ENCODE measurements at regions not wholly inside any gene's neighbourhood (a gene's known extent, or its start where the extent isn't known, plus 50 kb on each side); places are given as distances from the start of the nearest gene placed in this dataset.

DNA sequence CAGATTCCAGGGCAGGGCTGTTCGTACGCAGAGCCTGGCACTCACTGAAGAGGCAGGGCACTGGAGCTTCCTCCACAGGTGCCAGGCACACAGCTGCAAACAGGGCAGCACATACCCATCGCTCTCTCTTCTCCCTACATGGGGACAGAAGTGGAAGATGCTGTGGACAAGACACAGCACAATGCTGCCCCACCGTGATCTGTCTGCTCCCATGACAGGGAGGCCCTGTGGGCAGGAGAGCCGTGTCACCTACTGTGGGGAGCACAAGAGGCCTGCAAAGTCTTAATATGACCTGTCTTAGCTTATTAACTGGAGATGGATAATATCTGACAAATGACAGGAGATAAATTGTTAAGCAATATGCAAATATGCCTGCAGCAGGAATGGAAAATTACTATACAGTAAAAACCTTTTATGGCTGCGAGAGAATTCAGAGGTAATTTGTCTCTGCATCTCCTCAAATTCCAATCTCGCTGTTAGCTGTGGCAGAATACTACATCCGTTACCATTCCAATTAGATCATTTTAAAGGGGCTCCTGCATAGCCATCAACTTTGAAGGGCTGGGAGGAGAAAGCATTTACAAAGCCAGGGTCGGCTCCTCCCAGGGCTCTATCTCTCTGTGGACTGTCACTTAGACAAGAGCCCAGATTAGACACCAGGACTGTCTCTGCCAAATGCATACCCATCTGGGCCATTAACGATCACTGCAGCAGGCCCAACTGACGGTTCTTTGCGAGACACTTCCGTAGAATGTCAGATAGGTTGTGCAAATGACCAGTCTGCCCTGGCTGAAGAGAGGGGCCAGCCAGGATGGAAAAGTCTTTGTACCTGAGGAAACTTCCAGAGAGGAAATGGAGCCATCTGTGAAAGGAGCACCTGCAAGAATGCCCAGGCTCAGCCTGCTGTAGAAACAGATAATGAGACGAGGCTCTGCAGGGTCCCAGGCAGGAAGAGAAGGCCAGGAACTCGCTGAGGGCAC, 90.7 kb upstream of the FSTL4 start:
- TF ChIP-seq POLR2A (IDR thresholded peaks at IDR 0.05) = no peak
- TF ChIP-seq, protein P1, sequence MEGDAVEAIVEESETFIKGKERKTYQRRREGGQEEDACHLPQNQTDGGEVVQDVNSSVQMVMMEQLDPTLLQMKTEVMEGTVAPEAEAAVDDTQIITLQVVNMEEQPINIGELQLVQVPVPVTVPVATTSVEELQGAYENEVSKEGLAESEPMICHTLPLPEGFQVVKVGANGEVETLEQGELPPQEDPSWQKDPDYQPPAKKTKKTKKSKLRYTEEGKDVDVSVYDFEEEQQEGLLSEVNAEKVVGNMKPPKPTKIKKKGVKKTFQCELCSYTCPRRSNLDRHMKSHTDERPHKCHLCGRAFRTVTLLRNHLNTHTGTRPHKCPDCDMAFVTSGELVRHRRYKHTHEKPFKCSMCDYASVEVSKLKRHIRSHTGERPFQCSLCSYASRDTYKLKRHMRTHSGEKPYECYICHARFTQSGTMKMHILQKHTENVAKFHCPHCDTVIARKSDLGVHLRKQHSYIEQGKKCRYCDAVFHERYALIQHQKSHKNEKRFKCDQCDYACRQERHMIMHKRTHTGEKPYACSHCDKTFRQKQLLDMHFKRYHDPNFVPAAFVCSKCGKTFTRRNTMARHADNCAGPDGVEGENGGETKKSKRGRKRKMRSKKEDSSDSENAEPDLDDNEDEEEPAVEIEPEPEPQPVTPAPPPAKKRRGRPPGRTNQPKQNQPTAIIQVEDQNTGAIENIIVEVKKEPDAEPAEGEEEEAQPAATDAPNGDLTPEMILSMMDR (IDR thresholded peaks at IDR 0.05) = no peak
- Histone ChIP-seq H3K27me3 (no peaks in the 10 kb centered on the region), H3K36me3 (no peaks in the 10 kb centered on the region), H3K4me3 (replicated peaks in 1 of 3) (no peak overlapping the region), H3K4me1 (no peaks in the 10 kb centered on the region), H3K9me3 (no peaks in the 10 kb centered on the region), H3K27ac (no peak overlapping the region)
- WGBS, 2 donors = 91 to 92% methylated on average over 15 of the region's 15 CpGs
- no peak for DNase-seq
- intact Hi-C loops (cut with DNase I) = no loop called here

DNA sequence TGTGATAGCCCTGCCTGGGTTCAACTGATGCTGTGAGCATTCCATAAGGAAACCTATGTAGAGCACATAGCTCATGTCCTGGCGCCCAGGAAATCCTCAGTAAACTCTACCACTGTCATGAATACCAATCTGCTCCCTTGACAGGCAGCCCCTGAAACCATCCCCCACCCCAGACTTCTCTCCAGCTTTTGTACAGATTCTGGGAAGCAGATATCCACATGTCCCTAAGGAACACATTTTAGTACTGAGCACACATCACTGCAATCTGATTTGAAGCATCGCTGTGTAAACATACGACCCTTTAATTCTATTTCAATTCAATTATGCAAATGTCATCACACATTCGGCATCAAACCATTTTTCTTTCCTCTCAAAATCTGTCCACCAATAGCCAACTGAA, 89.5 kb upstream of the FSTL4 start:
- DNase-seq = no peak
- WGBS, 2 donors = 91 to 93% methylated on average over 4 of the region's 4 CpGs
- Histone ChIP-seq H3K27me3 (no peaks in the 10 kb centered on the region), H3K4me3 (replicated peaks in 1 of 3) (no peak overlapping the region), H3K4me1 (no peaks in the 10 kb centered on the region), H3K9me3 (no peaks in the 10 kb centered on the region), H3K36me3 (no peaks in the 10 kb centered on the region), H3K27ac (no peak overlapping the region)
- intact Hi-C loops (cut with DNase I) = no loop called here
- TF ChIP-seq, protein P1 (IDR thresholded peaks at IDR 0.05) = no peak
- no peak for TF ChIP-seq POLR2A (IDR thresholded peaks at IDR 0.05)

DNA sequence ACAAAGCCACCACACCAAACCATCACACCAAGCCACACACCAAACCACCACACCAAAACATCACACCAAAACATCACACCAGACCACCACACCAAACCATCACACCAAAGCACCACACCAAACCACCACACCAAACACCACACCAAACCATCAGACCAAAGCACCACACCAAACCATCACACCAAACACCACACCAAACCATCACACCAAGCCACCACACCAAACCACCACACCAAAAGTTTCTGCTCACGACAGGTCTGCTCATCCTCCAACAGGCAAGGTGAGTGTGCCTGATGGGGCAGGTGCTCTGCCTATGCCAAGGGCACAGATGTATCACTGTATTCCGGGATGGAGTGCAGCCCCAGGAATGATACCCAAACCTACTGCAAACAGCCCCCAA, 87.9 kb upstream of the FSTL4 start:
- no peak for DNase-seq
- no peaks in the 10 kb centered on the region for H3K27me3 ChIP-seq
- 93 to 97% methylated on average over 2 of the region's 2 CpGs for WGBS, 2 donors
- TF ChIP-seq, protein P1 (IDR thresholded peaks at IDR 0.05) = no peak
- TF ChIP-seq POLR2A (IDR thresholded peaks at IDR 0.05) = no peak
- H3K4me3 ChIP-seq (replicated peaks in 1 of 3) = no peak overlapping the region
- no peaks in the 10 kb centered on the region for H3K9me3 ChIP-seq
- intact Hi-C loops (cut with DNase I) = no loop called here
- no peaks in the 10 kb centered on the region for H3K36me3 ChIP-seq
- H3K4me1 ChIP-seq = no peaks in the 10 kb centered on the region
- no peak overlapping the region for H3K27ac ChIP-seq

DNA sequence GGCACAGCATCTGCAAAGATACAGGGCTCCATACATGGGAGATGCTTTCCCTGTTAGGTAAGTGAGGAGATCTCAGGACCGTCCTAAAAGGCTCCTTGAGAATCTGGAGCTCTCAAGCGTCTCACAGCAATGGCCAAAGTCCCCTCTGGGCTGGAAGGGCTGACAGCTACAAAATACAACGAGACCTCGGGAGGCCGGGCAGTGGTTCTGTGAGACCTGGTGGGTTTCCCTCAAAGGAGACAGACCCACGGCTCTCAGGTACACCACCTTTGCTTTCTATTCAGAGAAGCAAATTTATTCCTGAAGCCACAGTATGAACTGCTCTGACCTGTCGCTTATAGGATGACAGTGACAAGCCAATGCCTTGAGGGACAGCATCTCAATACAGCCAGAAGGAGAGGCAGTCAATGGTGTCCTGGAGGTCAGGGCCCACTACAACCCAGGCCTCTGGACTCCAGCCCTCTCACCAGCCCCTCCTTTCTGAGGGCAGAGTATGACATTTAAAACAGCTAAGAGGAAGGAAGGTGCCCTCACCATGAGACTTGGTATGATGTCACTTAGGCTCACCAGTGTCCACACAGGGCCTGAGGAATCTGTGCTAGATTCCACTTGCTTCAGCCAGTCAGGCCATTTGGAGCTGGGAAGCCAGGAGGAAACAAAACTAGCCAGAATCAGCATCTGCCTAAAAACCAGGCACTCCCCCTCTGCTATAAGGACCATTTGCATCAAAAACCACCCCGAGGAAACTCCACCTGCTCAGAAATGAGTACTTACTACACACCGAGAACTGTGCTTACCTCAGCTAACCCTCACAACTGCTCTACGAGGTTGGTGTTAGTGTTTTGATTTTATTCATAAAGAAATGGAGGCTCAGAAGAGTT, 86.5 kb upstream of the FSTL4 start:
- 83 to 92% methylated on average over 9 to 10 of the region's 10 CpGs for WGBS, 2 donors

More for the DNA sequence above, 86.5 kb upstream of the FSTL4 start:
- H3K27ac ChIP-seq = no peak overlapping the region
- intact Hi-C loops (cut with DNase I) = no loop called here
- no peaks in the 10 kb centered on the region for H3K27me3 ChIP-seq
- no peaks in the 10 kb centered on the region for H3K9me3 ChIP-seq
- no peak for TF ChIP-seq POLR2A (IDR thresholded peaks at IDR 0.05)
- TF ChIP-seq, protein P1 (IDR thresholded peaks at IDR 0.05) = no peak
- H3K36me3 ChIP-seq = no peaks in the 10 kb centered on the region
- no peaks in the 10 kb centered on the region for H3K4me1 ChIP-seq
- no peak for DNase-seq
- no peak overlapping the region for H3K4me3 ChIP-seq (replicated peaks in 1 of 3)

Measured in thyroid gland (tissue), 4 donors.